GM19452 (cell line): ENCODE measurements at regions not wholly inside any gene's neighbourhood (a gene's known extent, or its start where the extent isn't known, plus 50 kb on each side); places are given as distances from the start of the nearest gene placed in this dataset.

ENCODE experiments used
- ATAC-seq: cut with Tn5 transposase; IDR thresholded peaks from one replicate; pipeline ENCODE4 v1.9.1; 2021; ENCODE audit not compliant: unreplicated experiment

DNA sequence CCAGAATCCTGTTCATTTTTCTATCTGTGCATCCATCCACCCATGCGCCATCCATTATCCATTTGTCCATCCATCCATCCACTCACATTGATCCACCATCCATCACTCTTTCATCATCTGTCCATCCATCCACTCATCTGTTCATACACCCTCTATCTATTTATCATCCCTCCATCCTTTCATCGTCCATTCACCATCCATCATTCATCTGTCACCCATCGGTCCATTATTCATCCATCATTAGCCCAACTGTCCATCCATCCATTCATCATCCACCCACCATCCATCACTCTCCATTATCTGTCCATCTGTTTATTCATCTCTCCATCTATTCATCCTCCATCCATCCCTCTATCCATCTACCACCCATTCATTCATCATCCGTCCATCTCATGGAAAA, 125.7 kb upstream of the TMPRSS2 start:
- ATAC-seq, result no peak

DNA sequence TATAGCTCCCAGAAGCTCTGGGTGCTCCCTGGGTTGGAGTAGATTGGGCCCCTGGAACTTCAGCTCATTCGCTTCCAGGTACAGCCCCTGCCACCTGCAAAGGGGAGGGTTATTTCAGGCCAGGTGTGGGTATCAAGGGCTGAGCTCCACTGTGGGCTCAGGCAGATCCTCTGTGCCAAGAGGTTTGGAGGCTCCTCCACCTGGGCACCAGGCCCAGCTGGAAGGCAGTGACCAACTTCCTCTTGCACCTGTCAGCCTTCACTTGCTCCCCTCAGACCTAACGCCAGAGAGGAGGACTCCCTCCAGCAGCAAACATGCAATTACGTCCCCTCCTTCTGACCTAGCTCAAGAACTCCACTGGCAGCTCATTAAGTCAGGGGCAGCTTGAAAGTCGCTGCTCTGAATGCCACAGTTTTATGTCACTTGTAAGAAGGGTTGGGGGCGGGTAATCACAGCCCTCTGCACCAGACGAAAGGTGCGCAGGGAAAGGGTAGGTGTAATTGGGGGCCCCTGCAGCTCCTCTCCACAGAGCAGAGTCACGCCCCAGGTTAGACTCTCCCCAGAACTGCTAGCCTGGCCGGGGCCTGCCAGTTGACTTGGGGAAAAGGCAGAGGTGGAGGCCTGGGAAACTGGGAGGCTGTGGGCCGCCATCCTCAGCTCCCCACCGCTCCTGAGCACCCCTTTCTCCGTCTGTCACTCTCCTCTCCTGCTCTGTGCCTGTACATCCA, 125.0 kb upstream of the TMPRSS2 start:
- no peak for ATAC-seq

DNA sequence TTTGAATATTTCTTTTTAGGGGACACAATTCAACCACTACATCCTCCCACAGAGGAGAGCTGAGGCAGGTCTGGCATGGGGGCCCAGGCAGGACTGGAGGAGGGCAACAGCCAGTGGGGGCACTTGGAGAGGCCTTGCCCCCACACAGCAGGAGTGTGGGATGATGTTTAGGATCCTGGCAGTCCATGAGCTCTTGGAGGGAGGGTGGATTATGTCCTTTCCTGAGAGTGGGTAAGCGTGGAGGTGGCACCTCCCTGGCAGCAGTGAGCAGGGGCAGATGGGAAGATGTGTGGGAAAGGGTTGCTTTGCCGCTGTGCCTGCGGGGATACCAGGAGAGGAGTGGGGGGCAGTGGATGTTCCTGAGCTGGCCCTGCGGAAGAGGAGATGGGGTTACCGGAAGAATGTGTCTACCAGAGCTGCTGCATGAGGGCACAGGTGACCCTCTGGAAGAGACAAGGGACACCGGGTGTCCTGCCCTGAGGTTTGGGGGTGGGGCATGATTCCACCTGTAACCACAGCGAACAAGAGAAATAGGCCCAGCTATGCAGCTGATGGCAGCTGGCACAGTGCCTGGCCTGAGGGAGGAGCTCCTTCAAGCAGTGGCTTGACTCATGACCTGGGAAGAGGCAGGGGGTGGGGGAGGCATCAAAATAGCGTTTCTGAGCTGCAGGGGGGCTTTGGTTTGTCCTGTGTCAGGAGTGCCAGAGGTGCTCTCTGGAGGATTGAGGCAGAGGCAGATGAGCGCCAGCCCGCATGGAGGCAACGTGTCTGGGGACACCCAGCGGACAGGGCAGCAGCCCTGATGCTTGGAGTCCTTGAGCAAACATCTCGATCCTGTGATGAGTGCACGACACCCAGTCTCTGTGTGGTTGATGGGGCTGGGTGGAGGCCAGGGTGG, 123.9 kb upstream of the TMPRSS2 start:
- no peak for ATAC-seq

DNA sequence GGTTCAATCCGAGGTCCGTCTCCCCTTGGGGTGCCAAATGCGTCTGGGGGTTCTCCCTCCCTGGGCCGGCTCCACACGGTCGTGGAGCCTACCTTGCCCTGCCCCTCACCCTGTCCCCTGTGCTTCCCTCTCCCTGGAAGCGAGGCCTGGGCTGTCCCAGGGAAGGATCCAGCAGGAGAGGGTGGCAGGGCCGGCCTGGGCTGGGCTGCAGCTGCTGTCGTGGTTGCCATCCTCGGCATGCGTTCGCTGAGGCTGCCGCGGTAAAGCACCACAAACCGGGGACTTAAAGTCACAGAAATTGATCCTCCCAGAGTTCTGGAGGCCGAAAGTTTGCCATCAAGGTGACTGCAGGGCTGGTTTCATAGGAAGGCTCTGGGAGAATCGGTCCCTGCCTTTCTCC, 123.0 kb upstream of the TMPRSS2 start:
- no peak for ATAC-seq

DNA sequence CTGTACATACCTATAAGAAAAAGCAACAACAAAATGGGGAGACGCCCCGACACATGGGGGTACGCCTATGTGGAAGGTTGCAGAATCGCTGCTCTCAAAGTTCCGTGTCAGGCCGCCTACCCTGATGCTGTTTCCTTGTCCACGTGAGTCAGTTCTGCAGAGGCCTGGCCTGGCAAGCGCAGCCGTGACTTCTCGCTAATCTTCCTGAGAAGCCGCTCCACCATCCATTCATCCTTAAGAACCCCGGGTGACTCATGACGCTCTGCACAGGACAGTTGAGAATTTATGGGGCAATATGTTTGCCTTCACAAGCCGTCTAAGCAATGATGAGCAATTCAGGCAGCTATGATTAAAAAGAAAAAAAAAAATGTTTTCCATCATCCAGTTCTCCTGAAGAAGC, 122.3 kb upstream of the TMPRSS2 start:
- ATAC-seq, result no peak

DNA sequence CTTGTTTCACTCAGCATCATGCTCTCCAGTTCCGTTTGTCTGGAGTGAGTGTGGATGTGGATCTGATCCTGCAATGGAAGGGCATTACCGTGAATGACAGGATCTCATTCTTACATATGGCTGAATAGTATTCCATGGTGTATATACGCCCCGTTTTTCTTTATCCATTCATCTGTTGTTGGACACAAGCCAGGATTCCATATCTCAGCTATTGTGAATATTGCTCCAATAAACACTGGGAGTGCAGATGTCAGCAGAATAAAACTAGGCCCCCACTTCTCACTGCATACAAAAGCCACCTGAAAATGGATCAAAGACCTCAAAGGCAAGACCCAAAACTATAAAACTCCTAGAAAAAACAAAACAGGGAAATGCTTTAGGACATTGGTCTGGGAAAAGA, 120.3 kb upstream of the TMPRSS2 start:
- no peak for ATAC-seq

DNA sequence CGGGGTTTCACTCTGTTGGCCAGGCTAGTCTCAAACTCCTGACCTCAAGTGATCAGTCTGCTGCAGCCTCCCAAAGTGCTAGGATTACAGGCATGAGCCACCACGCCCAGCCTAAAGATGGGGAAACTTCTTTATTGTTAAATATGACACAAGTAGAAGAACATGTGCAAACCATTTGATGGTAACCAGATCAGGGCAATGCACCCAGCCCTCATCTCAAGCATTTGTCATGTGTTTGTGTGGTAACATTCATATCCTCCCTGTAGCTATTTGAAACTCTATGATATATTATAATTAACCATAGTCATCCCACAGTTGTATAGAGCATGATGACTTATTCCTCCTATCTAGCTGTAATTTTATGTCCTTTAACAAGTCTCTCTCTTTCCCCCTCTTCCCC, 119.5 kb upstream of the TMPRSS2 start:
- ATAC-seq, result no peak

DNA sequence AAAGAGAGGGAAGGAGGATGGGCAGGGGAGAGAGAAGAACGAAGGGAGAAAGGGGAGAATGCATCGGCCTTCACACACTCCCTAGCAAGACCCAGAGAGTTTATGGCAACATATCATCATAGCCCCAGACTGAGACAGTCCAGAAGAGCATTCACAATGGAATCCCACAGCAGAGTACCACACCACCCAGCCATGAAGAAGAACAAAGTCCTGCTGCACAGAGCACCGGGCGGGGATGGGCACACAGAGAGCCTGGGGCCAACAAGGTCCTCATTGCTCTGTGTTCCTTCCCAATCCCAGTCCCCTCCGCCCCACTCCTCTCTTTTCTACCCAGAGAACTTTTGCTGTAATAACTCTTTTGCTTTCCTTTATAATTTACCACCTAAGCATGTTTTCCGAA, 118.1 kb upstream of the TMPRSS2 start:
- ATAC-seq, result no peak

DNA sequence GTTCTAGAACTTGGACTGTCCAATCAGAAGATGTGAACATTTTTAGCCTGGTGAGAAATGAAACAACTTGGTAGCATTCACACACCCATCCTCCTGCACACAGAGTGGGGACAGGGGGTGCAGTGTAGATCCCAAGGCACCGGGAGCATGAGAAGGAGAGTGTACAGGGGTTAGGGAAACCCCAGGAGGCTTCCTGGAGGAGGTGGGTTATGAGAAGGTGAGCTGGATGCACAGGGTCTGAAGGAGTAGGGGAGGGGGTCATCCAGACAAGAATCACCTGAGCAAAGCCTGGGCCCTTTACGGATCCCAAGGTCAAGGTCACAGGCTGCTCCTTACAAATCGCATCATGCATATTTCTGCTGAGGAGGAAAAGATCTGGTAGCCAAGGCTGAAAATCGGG, 117.5 kb upstream of the TMPRSS2 start:
- no peak for ATAC-seq

DNA sequence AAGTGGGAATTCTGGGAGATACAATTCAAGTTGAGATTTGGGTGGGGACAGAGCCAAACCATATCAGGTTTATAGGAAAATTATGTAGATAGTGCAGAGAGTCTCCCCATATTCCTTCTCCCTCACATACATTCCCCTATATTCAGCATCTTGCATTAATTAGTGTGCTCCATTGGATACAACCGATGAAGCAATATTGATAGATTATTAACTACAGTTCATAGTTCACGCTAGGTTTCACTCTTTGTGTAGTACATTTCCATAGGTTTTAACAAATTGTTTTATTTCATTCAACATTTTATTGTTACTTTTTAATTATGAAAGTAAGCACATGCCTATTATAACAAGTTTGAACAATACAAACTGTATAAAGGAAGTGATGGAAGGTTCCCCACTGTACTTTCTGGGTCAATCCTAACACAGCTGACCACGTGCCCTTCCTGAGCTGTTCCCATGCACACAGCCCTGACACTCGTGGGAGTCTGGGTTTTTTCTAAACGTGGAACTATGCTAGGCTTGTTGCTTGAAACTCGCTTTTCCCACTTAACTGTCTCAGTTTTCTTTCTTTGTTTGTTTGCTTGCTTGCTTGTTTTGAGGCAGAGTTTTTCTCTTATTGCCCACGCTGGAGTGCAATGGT, 116.8 kb upstream of the TMPRSS2 start:
- ATAC-seq, result no peak

DNA sequence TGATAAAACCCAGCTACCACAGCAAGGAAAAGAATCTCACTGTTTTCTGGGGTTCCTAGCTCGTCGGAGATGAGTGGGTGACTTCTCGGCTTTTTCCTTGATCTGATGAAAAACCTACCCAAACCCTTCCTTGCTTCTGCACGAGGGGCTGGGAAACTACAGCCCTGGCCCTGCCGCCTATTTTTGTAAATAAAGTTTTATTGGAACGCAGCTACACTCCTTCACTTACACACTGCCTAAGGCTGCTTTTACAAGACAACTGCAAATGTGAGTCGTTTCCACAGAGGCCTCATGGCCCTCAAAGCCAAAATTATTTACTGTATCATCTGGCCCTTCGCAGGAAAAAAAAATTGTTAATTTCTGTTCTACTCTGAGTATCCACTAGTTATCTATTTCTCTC, 116.0 kb upstream of the TMPRSS2 start:
- no peak for ATAC-seq

DNA sequence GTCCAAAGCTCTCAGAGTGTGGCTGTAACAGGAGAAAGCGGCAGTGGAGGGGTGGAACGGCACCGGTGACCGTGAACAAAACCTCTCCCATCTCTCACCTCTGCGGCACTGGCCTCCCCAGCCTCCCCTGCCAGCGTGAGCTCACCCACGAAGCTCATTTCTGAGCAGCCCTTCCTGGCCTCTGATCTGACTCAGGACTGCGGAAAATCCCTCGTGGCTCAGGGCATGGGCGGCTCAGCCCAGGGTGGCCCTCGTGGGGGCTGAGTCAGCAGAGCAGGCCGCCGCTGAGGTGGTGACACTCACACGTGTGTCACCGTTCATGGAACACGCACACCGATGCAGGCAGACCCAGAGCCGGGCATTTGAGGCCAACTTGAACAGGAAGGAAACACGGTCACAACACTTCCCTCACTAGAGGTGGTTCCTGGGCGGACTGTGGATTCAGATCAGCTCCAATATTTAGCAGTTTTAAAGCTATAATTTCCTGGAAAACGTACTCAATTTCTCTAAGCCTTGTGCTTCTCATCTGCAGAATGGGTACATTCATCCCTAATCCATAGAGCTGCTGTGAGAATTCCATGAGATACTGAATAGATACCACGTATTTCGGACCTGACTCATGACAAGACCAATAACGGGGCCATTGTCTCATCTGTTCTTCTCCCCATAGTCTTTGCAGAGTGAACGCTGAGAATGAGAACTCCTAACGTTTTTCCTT, 115.0 kb upstream of the TMPRSS2 start:
- no peak for ATAC-seq

DNA sequence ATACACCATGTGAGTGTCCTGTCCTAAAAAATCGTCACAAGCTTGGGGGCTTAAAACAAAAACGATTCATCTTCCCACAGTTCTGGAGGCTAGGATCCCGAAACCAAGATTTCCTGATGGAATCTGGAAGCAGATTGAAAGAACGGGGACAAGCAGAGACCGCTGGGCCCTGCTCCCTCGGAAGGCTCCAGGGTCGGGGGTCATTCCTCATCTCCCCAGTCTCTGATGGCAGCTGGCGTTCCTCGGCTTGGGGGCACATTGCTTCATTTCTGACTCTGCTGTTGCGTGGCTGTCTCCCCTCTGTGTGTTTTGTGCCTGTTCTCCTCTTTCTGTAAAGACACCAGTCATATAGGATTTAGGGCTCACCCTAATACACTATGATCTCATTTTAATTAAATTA, 114.2 kb upstream of the TMPRSS2 start:
- no peak for ATAC-seq

DNA sequence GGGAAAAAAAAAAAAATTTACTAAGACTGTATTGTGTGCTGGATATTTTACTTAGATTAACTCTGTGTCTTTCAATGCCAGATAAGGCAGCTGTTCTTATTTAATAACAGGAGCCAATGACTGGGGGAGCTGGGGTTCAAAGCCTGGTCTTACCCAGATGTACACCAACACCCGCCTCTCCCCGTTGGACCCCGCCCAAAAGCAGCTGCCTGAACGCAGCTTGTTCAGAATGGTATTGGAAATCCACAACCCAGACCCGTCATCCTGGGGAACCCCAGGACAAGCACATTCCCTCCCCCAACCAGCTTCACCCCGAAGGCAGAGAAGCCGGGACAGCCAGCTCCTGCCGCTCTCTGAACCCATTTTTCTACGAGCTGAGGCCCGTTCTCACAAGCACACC, 113.6 kb upstream of the TMPRSS2 start:
- no peak for ATAC-seq

DNA sequence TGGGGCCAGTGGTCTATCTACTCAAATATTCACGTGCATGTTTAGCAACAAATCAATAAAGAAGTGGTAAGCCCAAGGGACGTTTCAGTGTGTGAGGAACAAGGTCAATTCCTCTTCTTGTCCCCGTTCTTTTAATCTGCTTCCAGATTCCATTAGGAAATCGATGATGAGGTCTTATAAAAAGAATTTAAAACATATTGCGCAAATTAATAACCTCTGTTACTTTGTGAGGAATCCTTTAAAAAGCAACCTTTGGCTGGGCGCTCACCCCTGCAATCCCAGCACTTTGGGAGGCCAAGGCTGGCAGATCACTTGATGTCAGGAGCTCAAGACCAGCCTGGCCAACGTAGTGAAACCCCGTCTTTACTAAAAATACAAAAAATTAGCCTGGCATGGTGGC, 113.0 kb upstream of the TMPRSS2 start:
- no peak for ATAC-seq

DNA sequence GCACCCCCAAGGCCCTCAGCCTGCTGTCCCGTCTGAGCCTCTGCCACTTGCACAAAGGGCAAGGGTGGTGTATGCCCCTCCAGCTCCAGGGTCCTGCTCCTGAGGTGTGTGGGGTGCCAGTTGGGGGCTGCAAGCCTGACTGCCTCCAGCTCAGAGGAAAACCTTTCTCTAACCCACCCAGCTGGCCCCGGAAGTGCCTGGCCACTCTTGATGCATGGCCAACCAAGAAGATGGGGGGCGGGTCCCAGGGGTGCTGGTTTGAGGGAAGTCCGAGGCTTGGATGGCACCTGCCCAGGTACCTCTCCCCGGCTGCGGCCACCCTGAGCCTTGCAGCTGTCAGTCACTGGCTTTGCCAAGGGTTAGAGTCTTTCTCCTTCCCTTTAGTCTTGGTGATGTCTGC, 112.6 kb upstream of the TMPRSS2 start:
- no peak for ATAC-seq

DNA sequence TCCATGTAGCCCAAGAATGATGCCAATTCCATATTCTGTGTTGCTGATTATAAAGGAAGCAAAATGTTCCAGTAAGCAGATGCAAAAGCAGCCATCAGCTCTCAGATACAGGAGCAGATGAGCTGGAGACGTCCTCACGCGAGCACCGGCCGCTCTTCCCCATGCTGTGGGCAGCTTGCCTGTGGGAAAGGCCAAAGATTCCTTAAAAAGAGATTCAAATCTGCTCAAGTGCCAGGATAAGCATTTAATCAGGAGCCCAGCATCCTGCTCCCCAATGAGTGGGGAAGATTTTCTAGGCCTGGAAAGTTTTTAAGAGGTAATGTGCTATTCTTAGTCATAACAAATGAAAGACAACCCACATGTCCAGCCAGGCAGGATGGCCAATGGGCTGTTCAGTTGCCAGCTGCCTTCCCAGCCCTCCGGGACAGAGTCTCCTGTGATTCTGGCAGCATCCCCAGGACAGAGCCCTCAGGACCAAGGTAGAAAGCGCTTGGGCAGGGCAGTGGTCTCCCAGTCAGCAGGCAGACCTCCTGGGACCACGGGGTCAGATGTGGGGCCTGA, 108.2 kb upstream of the TMPRSS2 start:
- no peak for ATAC-seq

DNA sequence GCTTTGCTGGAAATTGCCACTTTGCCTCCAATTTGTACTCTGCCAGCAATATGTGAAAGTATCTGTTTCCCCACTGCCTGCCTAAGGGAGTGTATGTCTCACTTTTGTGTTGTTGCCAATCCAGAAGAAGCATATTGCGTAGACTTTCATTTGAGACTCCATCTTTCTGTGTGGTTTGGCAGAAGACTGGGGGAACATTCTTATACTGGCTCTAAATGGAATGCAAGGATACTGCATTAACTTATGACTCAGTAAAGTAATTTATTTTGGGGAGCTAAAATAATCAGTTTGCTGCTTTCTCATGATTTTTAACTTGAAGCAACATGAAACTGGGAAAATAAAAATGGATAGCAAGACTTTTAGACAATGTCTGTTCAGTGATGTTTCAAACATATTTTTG, 107.7 kb upstream of the TMPRSS2 start:
- no peak for ATAC-seq

DNA sequence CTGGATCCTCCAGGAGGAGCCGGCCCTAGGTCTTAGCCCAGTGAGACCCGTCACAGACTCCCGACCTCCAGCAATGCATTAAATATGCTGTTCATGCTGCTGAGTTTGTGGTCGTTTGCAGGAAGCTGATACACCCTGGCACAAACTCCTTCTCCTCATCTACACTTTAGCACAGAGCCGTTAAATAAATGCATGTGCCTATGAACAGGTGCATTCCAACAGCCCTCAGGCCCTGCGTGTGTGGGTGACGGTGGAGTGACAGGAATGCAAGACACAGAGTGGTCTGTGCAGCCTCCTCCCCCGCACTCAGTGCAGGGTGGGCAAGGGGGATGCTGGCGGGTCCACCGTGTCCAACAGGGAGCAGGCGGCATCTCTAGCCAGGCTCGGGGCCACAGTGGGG, 106.6 kb upstream of the TMPRSS2 start:
- ATAC-seq, result no peak

DNA sequence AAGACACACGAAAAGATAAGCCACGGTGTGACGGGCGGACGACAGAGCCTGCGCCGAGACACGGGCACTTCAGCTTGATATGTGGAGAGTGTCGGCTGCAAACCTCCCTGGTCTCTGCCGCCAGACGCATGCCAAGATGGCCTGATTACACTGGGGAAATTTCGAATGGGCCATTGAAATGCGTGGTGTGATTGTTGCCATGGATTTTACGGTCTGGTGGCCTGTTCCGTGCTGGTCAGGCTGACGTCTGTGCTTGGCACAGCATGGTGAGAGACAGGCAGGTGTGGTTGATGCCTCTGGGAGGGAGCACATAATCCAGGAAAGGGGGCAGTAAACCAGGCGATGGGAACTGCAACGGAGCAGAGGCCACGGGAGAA, 105.6 kb upstream of the TMPRSS2 start:
- ATAC-seq, result no peak
